DMS79 treated with DMSO at 0.1 percent for 48 hours (cell line): ENCODE measurements at regions not wholly inside any gene's neighbourhood (a gene's known extent, or its start where the extent isn't known, plus 50 kb on each side); places are given as distances from the start of the nearest gene placed in this dataset.
"Not testable (repeated sequence)": the region's sequence is repeated elsewhere in the genome, so short reads cannot be mapped to it uniquely, and the experiment has no call there.

ENCODE experiments used
- DNase-seq: peaks from one replicate; lab custom pipeline; 2025; lab: John Stamatoyannopoulos, UW

DNA sequence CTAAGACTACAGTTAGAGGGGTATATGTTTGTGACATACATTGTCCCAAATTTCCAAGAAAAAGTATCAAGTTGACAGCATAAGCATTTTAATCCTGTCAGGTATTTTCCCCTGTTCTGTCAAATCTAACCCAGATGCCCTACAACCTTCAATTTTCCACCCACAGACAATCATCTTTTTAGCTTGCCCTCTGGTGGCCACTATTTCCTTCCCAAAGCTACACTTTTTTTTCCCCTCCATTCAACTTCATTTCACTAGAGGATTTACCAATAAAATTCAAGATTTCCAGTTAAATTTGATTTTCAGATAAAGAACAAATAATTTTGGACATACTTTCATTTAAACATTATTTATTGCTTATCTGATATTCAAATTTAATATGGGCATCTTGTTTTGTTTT is 286.6 kb downstream of the TENT5A start:
- DNase-seq, result no peak

DNA sequence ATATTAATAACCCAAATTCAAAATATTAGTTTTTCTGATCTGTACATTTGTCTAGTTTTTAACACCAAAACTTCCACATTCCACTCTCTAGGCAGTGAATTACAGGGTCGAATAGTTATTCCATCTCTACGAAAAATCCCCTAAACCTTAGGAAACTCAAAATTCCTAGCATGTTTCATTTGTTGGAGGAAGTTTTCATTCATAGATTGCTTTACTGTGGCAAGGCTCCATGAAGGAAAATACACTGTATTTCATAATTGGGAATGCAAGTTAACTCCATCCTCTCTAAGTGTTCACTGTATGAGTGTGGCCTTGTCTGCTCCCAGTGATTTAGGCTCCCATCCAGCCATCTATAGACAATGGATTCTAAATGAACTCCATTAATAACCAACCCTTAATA is 296.1 kb downstream of the TENT5A start:
- DNase-seq, result no peak

DNA sequence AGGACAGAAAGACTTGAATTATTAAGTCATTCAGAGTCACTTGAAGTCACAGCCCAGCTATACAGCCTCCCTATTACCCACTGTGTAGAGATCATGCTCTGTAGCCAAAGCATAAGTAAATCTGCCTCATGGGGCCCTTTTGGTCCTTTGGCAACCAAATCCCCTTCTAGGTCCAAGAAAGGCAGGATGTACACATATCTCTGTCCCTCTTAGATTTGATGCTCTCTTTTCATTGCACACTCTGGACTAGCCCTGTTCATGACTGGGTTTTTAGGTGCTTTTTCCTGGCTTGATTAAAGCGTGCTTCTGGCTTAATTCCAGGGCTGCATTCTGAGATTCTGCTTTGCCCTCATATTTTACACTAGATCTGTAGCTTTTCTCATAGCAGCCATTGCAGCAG is 296.8 kb downstream of the TENT5A start:
- DNase-seq, result no peak

DNA sequence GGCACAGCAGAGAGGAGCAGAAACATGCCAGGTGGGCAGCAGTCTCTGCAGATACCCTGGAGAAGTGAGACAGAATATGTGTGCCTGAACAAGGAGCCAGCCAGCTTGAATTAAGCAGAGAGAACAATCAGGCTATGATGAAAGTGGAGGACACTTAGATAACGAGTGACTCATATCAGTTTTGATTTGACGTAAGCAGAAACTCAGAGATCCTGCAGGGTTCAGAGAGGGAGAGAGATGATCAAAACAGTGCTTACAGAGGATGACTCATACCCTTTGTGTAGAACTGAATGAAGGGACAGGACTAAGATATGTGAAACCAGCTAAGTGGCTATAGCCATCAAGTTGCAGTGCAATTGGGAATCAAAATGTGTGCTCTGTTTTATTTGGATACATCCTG is 300.7 kb downstream of the TENT5A start:
- DNase-seq, result no peak

DNA sequence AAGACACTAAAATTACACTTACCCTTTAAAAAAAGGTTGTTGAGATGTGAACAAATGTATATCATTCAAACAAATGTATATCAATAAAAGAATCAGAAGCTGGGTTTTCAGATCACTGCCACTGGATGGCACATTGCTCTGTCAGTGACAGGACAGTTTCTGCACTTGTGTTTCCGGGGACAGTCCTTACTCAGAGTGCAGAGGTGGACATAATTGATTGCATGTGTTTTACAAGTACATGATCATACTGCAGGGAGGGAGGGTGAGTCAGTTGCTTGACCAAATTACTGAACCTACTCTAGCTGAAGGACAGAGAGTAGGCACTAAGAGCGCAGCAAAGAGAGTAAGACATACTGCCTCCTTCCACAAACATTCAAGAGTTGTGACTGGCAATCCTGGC is 302.3 kb downstream of the TENT5A start:
- DNase-seq, result no peak

DNA sequence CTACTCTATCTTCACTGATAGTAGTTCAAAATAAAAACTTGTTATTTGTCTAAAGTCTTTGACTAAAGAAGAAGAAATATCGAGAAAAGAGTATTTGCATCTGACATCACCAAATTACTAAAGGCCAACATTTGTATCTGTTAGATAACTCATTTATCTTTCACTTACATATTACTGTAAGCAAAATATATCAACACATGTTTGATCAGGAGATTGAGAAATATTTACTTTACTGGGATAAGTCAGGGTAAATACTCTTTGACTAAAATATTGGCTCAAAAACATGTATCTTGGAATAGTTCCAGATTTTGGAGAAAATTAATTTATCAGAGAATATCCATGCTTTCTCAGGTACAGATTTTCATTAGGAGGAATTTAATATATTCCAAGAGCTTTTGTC is 306.0 kb downstream of the TENT5A start:
- no peak for DNase-seq

DNA sequence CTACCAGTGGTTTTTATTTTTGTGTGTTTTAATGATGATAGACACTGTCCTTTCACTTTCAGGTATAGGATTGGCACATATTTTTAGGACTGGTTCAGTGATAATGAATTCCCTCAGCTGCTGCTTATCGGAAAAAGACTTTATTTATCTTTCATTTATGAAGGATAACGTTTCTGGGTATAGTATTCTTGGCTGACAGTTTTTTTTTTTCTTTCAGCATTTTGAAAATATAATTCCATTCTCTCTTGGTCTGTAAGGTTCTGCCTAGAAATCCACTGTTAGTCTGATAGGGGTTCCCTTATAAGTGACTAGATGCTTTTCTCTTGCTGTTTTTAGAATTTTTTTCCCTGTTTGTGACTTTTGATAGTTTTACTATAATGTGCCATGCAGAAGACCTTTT is 313.1 kb downstream of the TENT5A start:
- no peak for DNase-seq

DNA sequence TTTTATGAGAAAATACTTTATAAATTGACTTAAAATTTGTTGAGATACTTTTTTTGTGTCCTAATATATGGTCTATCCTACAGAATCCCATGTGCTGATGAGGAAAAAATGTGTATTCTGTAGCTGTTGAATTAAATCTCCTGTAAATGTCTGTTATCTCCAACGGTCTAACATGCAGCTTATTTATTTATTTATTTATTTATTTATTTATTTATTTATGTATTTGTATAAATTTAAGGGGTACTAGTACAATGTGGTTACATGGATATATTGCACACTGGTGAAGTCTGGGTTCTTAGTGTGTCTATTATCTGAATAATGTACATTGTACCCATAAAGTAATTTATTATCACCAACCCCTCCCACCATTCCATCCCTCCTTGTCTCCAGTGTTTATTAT is 315.5 kb downstream of the TENT5A start:
- no peak for DNase-seq

DNA sequence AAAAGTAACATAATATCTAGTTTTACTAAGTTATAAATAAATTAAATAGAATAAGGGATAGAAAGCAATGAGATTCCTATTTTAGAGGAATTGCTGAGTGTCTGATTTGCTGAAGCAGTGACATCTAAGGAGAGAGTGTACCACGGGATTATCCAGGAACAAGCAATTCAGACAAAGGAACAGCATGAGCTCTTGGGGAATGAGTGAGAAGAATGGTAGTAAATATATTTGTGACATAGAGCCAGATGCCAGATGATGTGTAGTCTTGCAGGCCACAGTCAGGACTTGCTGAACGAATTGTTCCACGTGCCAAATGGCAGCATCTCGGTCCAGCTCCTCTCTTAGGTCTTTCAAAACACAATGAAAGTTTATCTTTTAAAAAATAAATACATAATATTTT is 339.2 kb downstream of the TENT5A start:
- no peak for DNase-seq

DNA sequence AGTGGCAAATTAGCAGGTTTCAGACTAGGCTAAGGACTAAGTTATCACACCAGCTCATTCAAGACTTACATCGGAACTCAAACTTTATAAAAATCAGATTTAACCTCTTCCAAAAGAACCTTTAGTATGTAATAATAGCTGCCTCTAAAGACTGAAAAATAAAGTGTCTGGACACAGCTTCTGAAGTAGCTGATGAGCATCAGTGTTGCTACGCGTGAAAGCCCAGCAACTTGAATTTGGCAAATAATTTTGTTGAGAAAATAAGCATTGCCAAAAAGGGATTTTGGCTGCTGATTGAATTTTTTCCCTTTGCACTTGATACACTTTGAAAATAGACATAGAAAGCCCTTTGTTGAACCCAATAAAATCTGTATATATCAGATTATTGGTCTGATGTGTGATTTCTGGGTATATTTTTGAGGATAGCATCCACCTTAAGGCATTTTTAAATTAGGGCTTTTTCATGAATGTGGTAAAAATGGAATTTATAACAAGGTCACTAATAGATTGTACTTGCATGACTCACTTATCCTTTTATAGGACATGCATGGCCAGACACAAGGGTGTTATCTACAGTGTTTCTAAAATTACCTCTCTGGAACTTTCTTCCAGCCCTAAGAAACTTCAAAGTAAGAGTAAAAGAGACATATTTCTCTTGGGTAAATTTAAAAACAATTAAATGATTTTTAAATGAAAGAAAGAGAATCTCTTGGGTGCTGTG is 350.4 kb downstream of the TENT5A start:
- no peak for DNase-seq

DNA sequence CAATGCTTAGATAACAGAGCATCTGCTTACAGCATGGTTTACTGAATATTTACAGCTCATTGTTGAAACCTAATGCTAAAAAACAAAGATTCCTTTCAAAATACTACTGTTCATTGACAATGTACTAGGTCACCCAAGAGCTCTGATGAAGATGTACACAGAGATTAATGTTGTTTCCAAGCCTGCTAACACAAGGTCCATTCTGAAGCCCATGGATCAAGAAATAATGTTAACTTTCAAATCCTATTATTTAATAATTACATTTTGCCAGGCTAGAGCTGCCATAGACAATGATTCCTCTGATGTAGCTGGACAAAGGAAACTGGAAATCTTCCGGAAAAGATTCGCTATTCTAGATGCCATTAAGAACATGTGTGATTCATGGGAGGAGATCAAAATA is 355.6 kb downstream of the TENT5A start:
- no peak for DNase-seq

DNA sequence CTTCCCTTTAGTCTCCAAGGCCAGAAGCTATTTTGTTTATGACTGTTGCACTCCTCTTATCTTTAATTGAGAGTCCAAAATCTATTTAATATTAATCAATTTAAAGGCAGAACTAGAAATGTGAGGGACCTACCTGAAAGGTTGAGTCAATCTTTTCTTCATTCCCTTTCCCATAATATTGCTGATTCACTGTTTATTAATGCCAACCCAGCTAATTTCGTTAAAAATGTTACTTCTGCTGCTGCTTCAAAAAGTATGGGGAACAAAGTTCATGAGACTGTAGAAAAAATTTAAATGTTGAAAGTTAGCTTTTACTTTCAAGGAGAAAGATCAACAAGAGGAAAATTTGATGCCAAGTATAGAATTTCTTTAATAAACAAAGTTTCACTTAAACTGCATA is 365.3 kb downstream of the TENT5A start:
- no peak for DNase-seq

DNA sequence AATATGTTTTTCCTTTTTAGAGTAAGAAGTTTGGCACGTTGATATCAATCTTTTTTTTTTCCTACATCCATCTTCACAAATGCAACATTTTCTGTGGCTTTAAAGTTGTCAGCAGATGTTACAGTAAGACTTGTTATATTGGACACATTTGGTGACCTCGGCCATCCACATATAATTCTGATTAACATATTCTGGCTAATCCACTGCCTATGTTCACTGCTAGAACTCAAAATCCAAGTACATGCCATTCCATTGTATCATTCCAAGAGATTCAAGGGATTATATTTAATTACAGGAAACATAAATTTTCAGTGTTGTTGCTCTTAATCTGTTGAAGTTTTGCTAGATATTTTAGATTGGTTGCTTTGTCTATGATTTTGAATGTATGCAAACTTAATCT is 367.6 kb downstream of the TENT5A start:
- no peak for DNase-seq

DNA sequence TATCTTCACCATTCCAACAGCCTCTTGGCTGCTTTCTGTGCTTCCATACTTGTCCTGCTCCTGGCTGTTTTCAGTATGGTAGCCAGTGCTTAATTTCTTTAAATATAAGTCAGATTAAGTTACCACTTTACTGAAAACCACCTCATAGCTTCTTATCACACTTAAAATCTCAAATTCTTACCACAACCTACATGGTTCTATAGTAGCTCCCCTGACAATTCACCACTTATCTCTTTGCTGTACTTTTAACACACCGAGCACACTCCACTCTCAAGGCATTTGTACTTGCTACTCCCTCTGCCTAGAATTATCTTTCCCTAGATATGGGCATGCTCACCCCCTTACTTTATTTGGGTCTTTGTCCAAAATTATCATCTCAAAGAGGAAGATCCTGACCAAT is 369.0 kb downstream of the TENT5A start:
- no peak for DNase-seq

DNA sequence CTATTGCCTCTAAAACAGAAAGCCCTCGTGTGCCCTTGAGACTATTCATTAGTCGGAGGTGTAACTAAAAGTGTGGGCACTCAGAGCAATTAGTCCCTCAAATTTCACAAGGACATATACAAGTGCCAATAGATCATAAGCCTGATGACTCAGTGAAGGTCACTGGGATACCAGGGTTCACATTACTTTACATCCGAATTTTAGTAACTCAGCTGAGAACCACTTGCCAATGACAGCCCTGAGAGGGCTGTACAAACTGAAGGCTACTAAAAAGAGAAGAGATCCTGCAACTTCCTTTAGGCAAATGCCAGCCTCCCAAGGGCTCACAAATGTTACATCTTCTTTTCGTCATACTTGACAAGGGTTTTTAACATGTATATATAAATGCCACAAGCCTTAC is 369.6 kb downstream of the TENT5A start:
- no peak for DNase-seq

DNA sequence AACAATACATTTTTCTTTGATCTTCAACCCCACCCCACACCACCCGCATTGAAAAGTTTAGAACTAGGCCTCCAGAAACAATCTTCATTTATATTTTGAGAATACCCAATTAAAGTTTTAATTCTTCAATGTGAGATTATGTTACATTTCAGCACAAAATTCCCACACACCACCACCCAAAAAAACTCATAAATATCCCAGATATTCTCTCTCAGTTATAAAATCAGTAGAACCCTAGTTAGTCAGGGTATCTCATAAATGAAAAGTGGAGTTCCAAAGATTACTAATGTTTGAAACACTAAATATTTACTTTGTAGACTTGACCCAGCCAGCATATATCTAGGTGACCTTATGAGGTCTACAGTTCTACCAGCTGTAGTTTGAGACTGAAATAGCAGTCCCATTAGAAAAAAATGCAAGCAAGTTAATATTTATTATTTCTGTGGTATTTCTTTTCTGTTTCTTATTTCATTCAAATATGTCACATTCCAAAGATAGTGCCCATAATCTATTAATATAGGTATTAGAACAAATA is 371.0 kb downstream of the TENT5A start:
- no peak for DNase-seq

DNA sequence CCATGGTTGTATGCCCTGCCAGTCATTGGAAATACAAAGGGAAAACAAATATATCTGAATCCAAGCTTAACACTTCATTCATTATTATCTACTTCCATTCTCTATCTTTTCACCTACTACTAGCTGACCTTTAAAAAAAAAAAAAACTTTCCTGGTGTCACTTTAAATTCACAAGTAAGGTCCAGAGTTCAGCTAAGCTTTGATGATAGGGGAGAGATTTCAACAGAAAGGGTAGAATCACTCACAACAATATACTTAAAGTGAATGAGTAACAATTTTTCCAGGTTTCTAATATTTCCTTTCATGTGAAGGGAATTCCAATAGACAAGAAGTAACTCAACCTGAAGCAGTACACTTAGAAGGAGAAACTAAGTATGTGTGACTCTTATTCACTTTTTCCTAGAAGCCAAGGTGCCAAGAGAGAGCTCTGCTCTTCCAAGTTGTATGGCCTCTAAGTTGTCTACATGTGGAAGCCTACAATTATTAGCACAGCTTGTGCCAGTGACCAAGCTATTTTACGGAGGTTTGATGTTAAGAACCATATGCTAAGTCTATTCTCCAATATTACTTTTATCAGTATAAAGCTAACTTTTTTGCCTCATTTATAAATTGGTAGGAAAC is 371.7 kb downstream of the TENT5A start:
- no peak for DNase-seq

DNA sequence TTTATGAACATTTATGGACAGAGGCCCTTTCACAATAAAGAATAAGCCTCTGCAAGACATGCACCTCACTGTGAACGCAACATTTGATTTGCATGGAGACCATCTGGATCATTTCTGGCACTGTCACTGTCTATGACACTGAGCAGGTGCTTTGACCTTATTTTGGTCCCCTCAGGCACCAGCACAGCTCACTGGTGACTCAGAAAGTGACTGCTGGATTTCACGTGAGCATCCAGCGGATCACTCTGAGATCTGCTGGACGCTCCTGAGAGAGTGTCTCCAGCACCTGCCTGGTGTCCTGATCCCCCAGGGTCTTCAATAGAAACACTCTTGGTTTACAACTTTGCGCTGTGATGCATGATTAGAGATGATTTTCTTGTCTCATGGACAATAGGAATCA is 375.7 kb downstream of the TENT5A start:
- DNase-seq, result no peak

DNA sequence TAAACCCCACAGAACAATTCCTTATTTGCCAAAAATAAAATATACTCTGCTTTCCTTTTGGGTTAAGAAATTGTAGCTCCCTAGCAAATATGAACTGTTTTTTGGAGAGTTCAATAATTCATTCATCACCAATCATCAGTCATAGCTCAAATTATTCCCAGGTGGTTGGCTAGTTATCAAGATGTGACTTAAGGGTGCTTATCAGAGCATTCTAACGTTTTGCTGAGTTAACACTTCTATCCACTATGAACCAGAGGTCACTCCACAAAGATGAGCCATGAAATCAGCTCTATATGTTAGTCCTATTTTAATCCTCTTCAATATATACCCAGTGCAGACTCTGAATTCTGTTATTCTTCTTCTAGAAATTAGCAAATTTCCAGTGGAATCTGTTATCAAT is 379.1 kb downstream of the TENT5A start:
- DNase-seq, result no peak

DNA sequence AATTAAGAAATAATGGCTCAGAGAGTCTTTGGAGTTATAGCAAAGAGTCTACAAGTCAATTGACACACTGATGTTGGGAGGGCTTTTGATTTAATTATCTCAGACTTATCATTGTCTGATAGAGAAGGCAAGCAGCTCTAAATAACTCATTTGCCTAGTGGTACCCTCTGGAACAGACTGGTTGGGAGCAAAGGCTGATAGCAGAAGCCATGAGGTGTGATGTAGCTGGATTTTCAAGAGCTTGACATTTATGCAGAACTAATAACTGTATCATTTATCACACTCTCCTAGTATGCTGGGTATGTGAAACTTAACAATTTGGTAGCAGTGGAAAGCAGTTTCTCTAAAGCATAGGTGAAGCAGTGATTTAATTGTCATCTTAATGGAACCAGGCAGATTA is 380.6 kb downstream of the TENT5A start:
- no peak for DNase-seq

DNA sequence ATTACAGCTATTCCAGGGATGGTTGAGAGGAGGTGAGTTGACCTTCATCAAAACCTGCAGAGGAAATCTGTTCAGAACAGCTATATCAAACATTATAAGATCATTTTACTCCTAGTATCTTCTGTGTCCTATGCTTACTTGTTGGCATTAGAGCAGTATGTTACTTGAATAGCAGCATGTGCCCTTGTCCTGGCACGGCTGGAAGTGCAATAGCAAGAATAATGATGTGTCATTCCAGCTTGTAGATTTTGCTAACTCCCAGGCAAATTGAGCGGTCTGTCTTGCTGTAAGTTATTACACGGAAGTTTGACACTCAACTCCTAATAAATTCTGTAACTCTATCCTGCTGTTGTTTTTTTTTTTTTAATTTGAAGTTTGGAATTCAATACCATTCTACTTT is 385.5 kb downstream of the TENT5A start:
- DNase-seq, result no peak

DNA sequence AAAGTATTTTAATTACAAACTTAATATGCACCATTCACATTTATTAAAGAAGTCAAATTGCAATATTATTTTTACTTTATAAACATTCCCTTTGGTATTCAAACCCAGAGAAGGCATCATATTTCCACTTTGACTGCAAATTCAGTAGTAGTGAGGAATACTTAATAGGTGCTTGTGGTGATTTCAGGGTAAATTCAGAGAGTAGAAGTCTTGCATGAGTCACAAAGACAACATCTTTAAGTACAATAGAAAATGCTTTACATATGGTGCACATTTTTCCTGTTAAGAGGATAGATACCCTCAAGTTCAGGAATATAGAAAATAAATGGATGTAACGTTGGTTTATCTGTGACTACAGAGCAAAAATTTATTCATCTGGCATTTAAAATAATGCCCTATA is 390.2 kb downstream of the TENT5A start:
- no peak for DNase-seq

DNA sequence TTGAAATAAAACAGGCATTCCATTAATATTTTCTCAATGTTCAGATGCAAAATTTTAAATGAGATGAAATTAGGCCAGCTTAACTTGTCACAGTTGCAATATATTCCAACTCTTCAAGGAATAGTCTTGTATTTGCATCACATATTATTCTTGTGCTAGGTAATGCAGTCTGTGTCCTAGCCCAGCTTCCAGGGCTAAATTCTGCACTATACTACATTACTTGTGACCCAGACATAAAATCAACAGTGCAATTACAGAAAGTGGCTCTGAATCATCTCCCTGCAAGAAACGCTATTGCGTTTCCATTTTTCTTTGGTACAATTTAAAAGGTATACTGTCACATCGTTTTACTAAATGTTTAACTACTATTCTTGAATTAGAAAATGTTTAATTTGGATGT is 399.2 kb downstream of the TENT5A start:
- no peak for DNase-seq

DNA sequence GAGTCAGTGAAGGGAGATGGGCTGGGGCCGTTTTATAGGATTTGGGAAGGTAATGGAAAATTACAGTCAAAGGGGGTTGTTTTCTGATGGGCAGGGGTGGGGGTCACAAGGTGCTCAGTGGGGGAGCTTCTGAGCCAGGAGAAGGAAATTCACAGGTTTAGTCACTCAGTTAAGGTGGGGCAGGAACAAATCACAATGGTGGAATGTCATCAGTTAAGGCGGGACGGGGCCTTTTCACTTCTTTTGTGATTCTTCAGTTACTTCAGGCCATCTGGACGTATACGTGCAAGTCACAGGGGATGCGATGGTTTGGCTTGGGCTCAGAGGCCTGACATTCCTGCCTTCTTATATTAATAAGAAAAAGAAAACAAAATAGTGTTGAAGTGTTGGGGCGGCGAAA is 408.5 kb downstream of the TENT5A start:
- DNase-seq, result not testable (repeated sequence)
